GM18870 (cell line): ENCODE measurements at regions not wholly inside any gene's neighbourhood (a gene's known extent, or its start where the extent isn't known, plus 50 kb on each side); places are given as distances from the start of the nearest gene placed in this dataset.
"Not testable (repeated sequence)": the region's sequence is repeated elsewhere in the genome, so short reads cannot be mapped to it uniquely, and the experiment has no call there.

Experiments
- ATAC-seq: cut with Tn5 transposase; IDR thresholded peaks from one replicate; pipeline ENCODE4 v1.9.1; 2021; ENCODE audit warnings: moderate library complexity; ENCODE audit not compliant: unreplicated experiment

DNA sequence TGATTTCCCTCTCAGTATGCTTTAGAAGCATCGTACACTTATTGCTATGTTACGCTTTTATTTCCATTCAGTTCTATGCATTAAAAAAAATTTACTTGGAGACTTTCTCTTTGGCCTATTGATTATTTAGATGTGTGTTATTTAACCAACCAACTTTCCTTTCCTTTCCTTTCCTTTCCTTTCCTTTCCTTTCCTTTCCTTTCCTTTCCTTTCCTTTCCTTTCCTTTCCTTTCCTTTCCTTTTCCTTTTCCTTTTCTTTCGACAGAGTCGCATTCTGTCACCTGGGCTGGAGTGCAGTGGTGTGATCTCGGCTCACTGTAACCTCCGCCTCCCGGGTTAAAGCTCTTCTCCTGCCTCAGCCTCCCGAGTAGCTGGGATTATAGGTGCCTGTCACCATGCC lies 502.7 kb upstream of the LARGE1 start:
- not testable (repeated sequence) for ATAC-seq

DNA sequence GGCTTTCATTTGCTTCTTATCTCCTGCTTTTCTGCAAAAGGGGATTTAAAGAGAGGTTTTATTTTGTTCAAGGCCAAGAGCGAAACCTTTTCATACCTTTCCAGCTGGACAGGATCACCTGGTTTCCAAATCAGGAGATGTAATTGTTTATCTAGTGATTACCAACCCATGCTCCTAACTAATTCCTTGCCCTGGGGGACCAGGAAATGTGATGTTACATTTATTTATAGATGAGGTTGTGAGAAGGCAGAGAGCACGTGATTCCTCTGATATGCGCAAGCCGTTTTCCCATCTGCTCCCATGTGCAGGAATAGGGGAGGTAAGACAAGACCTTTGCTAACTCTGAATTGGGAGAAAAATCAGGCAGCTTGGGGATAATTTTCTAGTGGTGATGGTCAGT lies 507.2 kb upstream of the LARGE1 start:
- no peak for ATAC-seq

DNA sequence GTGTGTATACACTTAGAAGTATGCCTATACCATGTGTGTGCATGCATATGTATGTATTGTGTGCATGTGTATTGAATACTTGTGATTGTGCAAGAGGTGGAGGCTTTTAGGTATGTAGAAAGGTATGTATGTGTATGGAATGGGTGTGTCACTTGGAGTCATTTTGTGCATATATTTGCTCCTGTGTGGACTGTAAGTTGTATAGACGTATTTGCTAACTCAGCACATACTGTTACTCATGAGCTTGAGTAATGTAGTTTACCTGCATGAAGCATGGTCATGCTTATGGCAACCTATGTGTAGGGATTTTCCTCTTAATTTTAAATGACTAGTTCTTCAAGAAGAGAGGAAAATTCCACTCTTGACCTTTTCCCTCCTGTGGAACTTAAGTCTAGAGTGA lies 507.6 kb upstream of the LARGE1 start:
- no peak for ATAC-seq

DNA sequence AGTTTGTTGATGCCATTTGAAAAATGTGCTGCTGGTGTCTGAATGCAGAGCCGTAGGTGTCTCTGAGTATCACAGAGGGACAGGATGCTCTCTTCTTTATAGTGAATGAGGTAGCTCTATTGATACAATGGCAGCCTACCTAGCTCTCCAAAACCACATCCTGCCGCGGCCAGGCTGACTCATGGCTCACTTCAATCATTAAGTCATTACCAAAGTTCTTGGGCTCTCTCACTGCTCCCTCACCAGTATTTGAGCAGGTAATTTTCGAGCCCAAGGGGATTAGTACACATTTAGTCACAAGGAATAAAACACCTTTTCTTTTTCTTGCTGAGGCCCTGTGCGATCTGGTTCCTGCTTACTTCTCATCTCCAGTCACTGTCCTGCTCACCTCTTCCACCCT lies 509.0 kb upstream of the LARGE1 start:
- no peak for ATAC-seq

DNA sequence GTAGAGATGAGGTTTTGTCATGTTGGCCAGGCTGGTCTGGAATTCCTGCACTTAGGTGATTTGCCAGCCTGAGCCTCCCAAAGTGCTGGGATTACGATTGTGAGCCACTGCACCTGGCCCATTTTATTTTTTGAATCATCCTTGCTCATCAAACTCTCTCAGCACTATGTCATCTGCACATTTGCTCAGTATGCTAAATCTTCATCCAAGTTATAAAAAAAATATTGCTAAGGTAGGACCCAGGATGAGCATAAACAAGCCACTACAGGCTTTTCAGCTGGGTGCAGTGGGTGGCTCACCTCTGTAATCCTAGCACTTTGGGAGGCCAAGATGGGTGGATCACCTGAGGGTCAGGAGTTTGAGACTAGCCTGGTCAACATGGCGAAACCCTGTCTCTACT lies 510.1 kb upstream of the LARGE1 start:
- no peak for ATAC-seq

DNA sequence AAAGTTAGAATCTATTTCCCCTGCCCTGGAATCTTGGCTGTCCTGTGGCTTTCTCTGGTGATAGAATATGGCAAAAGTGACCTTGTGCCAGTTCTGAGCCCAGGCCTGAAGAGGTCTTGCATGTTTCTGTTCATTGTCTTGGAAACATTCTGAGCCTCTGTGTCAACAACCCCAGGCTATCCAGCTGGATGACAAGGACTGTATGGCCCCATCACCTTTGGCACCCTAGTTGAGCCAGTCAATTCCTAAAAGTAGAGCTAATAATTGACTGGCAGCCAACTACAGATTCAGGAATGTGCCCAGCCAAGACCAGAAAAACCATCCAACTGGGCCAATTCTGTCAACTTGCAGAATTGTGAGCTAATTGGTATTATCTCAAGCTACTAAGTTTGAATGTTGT lies 514.1 kb upstream of the LARGE1 start:
- ATAC-seq = no peak

DNA sequence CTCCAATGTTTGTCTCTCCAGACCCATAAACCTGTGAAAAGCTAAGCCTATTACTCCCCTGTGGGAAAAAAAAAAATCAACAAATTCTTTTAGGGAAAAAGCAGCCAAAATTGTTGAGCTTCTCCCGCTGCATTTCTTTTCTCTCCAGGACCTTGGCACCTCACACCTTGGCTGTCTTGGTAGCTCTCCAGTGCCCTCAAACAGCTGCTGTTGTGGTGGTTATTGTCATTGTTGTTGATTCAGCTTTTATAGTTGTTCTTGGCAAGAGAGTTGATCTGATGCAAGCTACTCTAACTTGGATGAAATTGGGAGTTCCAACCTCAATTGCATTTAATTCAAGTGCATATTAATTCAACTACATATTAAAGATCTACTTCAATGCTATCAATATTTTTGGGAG lies 516.9 kb upstream of the LARGE1 start:
- no peak for ATAC-seq

DNA sequence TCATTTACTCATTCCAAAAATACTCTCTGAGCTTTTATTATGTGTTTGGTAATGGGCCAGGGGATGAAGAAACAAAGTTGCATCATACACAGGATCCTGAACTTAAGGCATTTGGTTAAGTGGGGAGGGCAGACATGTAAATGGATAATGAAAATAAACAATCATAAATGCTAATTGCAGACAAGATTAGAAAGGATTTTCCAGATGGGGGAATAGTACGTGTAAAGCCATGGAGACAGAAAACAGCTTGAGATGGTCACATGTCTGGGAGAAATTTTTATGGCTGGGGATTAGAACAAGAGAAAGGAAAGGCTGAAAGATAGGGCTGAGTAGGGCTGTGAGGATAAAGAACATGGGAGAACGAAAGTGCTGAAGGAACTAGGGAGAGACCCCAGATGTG lies 534.3 kb upstream of the LARGE1 start:
- no peak for ATAC-seq

DNA sequence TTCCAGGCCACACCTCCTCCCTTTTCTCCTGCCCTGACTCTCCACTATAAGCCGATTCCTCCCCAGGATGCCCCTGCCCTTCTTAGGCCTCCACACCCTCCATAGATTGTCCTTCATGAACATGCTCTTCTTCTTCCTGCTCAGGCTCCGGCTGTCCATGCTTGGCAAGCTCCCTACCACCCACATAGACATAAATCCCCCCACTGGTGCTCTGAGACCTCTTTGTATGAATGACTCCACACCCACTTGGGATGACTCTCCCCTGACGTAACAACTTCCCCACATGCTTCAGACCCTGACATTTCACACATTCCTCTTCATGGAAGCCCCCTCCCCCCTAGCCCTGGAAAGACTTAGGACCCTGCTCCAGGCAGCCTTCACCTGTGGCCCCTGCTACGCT lies 542.5 kb upstream of the LARGE1 start:
- ATAC-seq = no peak

DNA sequence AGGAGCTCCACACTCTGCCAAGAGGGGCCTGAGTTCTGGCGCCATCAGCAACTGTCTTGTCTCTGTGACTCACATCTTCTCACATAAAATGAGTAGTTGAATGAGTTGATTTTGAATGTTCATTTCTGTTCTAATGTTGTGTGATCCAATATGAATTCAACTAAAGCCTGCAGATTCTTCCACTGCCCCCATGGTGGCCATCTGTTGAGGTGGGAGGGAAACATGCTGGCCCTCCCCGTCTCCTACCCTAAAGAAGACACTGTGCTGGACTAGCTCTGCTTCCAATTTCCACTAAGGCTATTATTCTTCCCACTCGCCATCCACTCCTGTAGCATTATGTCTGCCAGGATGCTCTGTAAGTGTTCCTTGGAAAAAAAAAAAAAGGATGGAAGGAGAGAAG lies 555.6 kb upstream of the LARGE1 start:
- no peak for ATAC-seq

DNA sequence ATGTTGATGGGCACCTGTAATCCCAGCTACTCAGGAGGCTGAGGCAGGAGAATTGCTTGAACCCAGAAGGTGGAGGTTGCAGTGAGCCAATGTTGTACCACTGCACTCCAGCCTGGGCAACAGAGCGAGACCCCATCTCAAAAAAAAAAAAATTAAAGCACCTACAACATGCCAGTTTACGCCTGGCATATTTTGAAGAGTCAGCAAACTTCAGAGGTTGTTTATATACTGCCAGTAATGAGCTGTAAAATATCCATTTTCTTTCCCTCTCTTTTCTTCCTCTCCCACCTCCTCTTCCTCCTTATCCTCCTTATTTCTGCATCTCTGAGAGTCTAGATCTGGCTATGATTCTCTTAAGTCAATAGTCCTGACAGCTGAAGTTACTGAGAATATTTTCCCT lies 556.5 kb upstream of the LARGE1 start:
- no peak for ATAC-seq

DNA sequence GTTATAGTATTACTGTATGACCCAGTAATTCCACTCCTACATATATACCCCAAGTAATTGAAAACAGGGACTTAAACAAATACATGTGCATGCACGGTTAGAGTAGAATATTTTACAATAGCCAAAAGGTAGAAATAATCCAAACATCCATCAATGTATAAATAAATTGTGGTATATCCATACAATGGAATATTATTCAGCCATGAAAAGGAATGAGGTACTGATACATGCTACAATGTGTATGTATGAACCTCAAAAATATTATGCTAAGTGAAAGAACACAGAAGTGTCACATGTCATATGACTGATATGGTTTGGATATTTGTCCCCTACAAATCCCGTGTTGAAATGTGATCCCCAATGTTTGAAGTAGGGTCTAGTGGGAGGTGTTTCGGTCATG lies 560.8 kb upstream of the LARGE1 start:
- ATAC-seq = no peak

DNA sequence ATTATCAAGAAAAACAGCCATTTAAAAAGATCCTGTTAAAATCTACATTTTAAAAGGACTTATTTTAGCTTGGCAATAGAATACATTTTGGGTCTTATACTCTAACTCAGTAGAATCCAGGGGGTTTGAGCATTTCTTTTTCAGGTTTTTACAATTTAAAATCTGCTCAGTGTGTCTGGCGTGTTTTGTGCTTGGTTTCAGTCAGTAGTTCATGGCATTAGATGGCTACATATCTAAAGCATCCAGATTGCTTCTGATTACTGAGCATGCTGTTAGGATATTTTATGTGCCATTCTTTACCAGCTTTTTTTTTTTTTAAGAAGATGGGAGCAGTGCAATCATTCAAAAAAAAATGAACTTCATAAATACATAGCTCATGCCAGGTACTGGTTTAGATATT lies 566.1 kb upstream of the LARGE1 start:
- ATAC-seq = no peak

DNA sequence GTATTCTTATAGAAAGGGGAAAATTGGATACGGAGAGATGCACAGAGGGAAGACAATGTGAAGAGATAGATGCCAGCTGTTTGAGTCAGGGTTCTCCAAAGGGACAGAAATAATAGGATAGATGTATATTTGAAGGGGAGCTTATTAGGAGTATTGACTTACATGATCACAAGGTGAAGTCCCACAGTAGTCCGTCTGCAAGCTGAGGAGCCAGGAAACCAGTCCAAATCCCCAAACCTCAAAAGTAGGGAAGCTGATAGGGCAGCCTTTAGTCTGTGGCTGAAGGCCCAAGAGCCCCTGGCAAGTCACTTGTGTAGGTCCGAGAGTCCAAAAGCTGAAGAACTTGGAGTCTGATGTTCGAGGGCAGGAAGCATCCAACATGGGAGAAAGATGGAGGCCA lies 569.6 kb upstream of the LARGE1 start:
- ATAC-seq = no peak

DNA sequence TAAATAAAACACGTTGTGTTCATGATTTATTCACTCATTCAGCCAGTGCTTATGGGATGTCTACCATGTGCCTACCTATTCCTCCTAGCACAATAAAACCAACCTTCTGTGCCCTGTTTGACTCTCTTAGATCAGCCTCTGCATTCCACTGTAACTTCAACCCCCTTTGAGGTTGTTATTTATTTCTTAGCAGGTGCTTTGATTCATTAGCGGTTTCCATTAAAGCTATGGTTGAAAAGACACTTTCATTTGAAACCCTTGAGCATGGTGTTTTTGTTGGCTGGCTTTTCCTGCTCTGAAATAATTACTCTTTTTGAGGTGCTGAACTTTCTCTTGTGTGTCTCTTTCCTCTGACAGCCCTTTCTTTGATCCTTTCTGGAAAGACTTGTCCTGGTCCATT lies 570.6 kb upstream of the LARGE1 start:
- no peak for ATAC-seq

DNA sequence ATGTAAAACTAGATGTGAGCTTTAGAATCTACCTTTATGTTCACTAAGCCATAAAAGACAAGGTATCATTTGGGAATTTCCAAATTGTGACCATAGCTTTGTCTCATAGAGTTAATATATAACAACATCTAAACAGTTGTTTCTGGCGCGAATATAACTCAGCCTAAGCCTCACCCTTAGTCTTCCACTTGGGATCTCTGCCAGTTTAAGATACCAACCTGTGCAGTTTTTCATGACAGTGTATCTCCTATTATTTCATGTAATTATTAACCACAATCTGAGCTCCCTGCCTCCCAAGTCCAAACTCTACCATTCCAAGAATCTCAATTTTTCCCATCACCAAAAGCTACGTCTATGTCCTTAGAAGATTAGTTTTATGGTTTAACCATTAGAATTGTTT lies 572.5 kb upstream of the ISX start:
- no peak for ATAC-seq

DNA sequence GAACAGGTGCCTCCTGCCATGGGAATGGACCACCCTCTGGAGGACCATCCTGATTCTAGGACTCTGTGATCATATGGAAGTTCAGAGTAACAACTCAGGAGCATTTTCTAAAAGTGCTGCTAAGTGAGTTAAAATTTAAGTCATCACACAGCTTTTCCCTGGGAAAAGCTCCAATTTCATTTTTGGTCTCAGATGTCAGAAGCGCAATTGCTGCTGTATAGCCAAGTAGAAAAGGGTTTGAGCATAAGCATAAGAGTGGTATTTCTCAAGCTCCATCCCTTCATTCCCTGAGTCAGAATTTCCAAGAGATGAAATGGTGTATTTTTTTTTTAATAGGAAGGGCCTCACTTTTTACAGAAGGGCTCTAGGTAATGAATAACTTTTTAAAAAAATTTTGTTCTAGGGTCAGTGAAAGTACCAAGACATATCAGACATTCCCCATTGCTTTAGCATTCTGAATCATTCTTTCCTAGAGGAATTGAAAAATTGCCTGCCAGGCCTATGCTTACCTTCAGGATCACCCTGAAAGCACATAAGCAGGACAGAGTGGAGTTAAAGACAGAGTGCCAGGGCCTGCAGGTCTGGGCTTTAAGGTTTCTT lies 564.5 kb upstream of the ISX start:
- ATAC-seq = no peak

DNA sequence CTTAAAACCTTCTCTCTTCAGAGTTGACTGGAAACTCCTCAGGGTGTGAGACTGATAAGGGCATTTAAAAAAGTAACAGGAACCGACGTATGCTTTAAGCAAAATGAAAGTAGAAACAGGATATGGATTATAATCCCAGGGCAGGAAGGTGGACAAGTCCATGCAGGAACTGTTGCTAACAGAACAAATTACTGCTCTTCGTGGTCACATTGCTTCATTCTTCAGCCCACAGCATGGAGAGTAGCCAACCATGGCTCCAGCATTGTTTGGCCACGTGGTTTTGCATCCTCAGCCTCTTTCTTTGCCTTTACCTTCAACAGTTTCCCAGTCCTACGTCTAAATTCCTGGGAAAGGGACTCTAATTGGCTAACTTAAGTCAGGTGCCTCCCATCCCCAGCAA lies 563.1 kb upstream of the ISX start:
- ATAC-seq = no peak

DNA sequence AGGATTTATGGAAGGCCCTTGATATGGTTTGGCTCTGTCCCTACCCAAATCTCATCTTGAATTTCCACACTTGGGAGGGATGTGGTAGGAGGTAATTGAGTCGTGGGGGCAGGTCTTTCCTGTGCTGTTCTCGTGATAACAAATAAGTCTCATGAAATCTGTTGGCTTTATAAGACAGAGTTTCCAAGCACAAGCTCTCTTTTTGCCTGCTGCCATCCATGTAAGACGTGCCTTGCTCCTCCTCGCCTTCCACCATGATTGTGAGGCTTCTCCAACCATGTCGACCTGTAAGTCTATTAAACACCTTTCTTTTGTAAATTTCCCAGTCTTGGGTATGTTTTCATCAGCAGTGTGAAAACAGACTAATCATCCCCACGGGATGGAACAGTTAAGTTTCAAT lies 557.2 kb upstream of the ISX start:
- ATAC-seq = no peak

DNA sequence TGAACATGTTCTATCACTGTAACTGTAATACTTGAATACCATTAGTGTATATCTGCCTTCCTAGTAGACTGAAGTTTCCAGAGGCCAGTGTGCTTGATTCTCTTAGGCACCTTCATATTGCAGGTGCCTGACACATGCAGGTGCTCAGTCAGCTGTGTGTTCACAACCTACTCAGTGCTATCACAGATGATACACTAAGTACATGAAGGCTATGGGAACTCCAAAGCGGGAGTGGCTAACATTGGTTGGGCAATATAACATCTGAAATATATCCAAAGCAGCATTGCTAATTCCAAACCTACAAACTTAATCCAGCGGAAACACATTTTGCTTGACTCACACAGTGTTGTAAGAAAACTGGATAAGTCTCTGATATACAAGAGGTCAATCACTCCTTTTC lies 539.3 kb upstream of the ISX start:
- ATAC-seq = no peak

DNA sequence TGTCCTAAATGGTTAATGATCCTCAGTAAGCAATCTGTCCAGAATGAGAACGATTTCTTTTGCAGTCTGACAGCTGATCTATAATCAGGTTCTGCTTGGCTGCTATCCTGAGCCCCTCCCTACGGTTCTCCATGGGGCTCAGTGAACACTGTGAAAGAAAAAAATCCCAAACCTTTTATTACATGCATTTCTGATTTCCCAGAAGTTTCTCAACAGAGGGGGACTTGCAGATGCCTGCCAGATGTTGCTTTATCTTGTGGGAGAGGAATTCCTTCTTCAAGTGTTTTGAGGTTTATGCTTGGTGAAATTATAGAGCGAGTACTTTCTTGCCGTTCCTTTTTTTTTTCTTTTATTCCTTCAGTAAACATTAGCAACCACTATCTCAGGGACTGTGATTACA lies 531.9 kb upstream of the ISX start:
- no peak for ATAC-seq

DNA sequence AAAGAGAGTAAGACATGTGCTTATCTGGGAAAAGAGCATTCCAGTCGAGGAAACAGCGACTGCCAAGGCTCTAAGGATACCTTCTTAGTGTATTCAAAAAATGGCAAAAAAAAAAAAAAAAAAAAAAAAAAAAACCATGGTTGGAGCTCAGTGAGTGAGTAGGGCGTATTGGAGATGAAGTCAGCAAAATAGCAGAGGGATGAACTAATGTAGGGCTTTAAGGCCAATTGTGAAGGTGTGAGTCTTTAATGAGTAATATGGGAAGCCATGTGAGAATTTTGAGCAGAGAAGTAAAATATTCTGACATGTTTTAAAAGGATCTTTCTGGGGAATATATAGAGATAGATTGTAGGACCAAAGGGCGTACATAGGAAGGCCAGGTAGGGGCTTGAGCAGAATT lies 498.6 kb upstream of the ISX start:
- no peak for ATAC-seq

DNA sequence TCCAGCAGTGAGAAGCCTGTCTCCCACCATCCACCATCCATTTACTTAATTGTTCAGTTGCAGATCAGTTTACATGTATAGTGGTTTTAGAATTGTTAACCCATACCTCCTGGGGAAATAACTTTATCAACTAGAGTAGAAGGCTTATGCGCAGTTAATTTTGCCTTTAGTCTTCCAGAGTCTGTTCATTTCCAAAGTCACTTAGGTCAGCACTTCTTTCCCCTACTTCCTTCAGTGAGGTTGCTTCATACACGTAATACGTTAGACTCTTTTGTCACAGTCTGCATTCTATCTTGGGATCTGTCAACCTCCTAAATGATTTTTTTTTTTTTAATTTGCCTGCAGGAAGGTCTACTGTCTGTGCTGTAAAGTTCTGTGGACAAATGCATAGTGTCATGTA lies 495.6 kb upstream of the ISX start:
- ATAC-seq = no peak

DNA sequence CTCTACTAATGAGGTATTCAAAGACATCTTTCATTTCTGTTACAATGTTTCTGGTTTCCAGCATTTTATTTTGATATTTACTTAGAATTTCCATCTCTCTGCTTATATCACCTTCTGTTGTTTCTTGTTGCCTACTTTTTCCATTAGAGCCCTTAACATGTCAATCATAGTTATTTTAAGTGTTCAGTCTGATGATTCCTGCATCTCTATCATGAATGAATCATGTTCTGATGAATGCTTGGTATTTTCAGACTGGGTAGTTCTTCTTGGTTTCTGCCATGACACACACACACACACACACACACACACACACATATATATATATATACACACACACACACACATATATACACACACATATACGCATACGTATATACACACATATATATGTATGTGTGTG lies 486.4 kb upstream of the ISX start:
- no peak for ATAC-seq
